ENCODE measurements at regions not wholly inside any gene's neighbourhood (a gene's known extent, or its start where the extent isn't known, plus 50 kb on each side); places are given as distances from the start of the nearest gene placed in this dataset.

DNA sequence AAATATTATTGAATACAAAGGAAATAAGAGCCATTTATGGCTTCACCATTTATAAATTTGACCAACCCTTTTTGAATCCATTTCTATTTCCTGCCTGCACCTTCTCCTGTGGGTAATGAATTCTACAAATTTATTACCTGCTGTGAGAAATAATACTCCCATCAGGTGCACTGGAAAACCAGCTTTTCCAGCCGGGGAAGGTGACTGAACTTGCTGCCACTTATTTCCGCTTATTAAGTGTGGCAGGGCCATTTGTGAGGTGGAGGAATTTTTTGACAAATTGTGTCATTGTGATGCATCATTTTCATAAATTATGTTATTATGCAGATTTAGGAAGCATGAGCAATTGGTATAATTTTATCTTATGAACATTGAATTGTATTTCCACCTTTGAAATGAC is 151.1 kb downstream of the SQOR start:
- TF ChIP-seq POLR2A (IDR thresholded peaks at IDR 0.05; ENCODE audit: low read depth, low read length) (no peak), TAF1 (IDR thresholded peaks at IDR 0.05; ENCODE audit: low read depth, low read length) (no peak), POLR2AphosphoS5 (IDR thresholded peaks at IDR 0.05; ENCODE audit: low read depth, low read length) (no peak), POU2F2 (IDR thresholded peaks at IDR 0.05; ENCODE audit: low read depth, low read length) (no peak), PAX5 (IDR thresholded peaks at IDR 0.05; ENCODE audit: insufficient read depth, low read length, severe bottlenecking) (no peak)
